SHP77 treated with DMSO at 0.1 percent for 48 hours (cell line): ENCODE measurements at regions not wholly inside any gene's neighbourhood (a gene's known extent, or its start where the extent isn't known, plus 50 kb on each side); places are given as distances from the start of the nearest gene placed in this dataset.
"Not testable (repeated sequence)": the region's sequence is repeated elsewhere in the genome, so short reads cannot be mapped to it uniquely, and the experiment has no call there.

Source experiments
- DNase-seq: peaks from one replicate; lab custom pipeline; 2025; lab: John Stamatoyannopoulos, UW

GRCh38 chr4:188738290-188738689, 599.0 kb downstream of the TRIML1 start:
- DNase-seq = not testable (repeated sequence)

DNA sequence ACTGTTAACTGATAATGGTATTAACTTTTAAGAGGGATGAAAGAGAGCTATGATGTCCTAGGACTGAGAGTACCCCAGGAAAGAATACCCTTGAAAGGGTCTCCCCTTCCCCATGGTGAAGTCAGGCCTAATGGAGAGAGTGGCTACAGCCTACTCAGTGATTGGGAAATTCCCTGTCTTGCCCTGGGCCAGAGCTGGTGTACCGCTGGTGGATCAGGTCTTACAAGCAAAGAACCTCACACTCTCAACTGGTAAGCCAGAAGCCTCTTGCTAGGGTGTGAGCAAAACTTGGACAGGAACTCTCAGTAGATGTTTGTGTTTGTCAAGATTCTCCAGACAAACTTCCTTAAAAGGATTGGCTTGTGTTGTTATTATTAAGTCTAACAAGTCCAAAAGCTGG, 600.9 kb downstream of the TRIML1 start:
- DNase-seq = not testable (repeated sequence)

- not testable (repeated sequence) for DNase-seq
Observed at GRCh38 chr4:188740791-188741190, 601.5 kb downstream of the TRIML1 start.

- no peak for DNase-seq
Observed at GRCh38 chr4:188754372-188755002, 615.2 kb downstream of the TRIML1 start.

GRCh38 chr4:188767496-188767895, 628.3 kb downstream of the TRIML1 start:
- DNase-seq = no peak

DNA sequence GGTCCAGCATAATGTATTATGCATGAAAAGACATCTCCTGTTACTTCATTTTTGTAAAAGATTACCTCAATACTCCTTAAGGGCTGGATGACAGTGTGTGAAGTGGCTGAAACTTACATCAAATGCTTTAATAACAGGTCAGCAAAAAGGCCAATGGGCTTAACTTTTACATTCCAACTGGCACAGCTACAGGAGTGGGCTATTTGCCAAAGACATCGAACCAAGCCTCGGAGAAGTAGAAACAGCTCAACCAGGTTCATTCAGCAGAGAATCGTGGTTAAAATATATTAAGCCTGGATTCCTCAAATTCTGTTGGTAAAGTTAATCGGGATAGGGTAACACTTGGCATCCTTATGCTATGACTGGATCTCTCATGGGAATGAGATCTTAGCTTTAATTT, 639.7 kb downstream of the TRIML1 start:
- no peak for DNase-seq

DNA sequence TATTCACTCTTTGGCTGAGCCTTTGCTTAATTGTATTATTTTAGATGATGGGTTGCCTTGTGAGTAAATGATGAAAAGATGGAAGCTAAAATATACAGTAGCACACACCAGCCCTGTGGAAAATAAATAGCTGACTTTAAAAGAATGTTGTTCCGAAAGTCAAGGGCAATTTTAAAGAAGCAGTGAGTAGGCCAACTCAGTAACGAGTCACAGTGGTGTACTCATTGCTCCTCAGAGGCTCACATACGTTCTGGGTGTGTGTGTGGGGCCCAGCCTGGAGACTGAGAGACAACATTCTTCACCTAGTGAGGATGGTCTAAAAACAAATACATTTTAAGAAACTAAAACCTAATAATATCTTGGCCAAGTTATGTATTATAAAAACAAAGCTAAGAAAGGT, 640.3 kb downstream of the TRIML1 start:
- no peak for DNase-seq

- no peak for DNase-seq
Observed at GRCh38 chr4:188780028-188780427, 640.8 kb downstream of the TRIML1 start.

GRCh38 chr4:188780686-188781085, 641.4 kb downstream of the TRIML1 start:
- DNase-seq = no peak

DNA sequence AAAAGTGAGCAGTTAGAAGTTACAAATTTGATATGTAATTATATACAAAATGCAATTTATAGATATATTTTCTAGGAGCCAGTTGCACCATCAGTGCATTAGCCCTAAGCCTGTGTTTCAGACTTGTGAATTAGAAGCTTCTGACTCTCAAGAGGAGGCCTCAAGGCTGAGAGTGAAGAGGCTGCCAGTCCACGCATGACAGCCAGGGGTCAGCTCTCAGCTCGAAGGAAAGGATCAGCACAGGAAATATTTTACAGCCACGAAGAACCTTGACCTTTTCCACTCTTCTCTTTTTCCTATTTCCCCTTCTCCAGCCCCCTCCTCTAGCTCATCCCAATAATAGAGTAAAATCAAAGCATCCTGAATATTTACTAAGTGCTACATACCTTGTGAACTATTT, 642.4 kb downstream of the TRIML1 start:
- DNase-seq = no peak

- no peak for DNase-seq
Observed at GRCh38 chr4:188783175-188783574, 643.9 kb downstream of the TRIML1 start.

GRCh38 chr4:188783606-188784160, 644.4 kb downstream of the TRIML1 start:
- DNase-seq = no peak

GRCh38 chr4:188796600-188796999, 657.4 kb downstream of the TRIML1 start:
- not testable (repeated sequence) for DNase-seq

DNA sequence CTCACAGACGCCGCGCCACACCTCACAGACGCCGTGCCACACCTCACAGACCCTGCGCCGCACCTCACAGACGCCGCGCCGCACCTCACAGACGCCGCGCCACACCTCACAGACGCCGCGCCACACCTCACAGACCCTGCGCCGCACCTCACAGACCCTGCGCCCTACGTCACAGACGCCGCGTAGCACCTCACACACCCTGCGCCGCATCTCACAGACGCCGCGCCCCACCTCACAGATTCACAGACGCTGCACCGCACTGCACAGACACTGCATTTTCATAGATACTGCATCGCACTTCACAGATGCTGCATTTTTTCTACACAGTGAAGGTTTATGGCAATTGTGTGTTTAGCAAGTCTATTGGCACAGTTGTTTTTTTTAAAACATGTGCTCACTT, 657.8 kb downstream of the TRIML1 start:
- not testable (repeated sequence) for DNase-seq

DNA sequence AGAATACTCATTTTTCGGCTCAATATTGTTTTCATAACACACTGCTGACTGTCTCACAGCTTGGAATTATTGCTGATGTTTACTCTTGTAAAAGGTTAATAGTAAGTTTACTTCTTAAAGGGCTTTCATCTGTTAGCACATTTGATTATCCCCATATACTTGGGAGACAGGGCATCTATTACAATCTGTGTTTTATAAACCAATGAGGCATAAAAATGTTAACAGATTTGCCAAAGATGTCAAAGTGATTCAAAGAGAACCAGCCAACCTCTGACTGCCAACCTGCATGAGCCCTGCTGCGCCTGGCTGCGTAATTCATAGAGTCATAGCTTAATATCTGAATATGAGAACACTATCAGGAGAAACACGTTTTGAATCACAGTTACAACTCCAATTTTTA, 665.6 kb downstream of the TRIML1 start:
- DNase-seq = no peak

DNA sequence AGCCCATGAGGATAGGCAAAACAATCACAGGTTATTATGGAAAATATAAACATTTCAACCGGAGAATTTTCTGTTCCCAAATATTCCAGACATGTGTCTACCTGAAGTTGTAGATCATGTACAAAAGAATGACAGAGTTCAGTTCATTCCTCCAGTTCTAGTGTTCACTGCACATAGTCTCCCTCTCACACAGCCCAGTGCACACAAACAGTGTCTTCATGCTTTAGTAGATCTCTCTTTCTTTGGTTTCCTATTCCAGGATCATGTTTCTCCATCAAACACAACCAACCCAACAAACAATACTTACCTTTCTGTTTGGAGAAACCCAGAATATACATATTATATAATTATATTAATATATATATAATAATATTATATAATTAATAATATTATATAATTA, 671.9 kb downstream of the TRIML1 start:
- no peak for DNase-seq

GRCh38 chr4:188812644-188813043, 673.4 kb downstream of the TRIML1 start:
- no peak for DNase-seq

- DNase-seq = no peak
Observed at GRCh38 chr4:188818300-188818699, 679.1 kb downstream of the TRIML1 start.

DNA sequence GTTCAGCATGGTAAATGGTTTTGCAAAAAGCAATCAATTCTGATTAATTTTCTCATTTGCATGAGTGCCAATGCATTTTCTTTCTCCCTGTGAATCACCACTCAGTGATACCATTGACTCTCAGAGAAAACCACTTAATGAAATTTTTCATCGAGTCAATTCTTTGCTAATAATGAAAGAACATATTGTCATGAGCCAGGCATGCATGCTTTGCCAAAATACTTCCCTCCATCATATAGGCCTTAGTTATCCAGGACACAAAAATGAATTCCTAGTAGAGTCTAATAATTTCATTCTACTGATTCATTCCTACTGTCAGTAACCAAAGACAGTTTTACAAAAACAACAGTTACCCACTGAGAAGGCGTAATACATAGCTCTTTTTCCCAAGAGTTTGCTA, 680.0 kb downstream of the TRIML1 start:
- DNase-seq = no peak

GRCh38 chr4:188821500-188821899, 682.3 kb downstream of the TRIML1 start:
- DNase-seq = no peak

- DNase-seq = no peak
Observed at GRCh38 chr4:188822698-188823097, 683.5 kb downstream of the TRIML1 start.

DNA sequence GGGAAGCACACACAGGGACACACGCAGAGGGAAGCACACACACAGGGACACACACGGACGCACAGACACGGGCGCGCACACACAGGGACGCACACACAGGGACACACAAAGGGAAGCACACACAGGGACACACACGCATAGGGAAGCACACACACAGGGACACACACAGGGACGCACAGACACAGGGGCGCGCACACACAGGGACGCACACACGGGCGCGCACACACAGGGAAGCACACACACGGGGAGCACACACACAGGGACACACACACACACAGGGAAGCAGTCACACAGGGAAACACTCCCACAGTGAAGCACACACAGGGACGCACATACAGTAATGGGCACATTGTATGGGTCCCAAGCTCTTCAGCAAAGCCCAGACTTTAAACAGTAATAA, 685.3 kb downstream of the TRIML1 start:
- no peak for DNase-seq

GRCh38 chr4:188826393-188826792, 687.2 kb downstream of the TRIML1 start:
- DNase-seq = no peak

DNA sequence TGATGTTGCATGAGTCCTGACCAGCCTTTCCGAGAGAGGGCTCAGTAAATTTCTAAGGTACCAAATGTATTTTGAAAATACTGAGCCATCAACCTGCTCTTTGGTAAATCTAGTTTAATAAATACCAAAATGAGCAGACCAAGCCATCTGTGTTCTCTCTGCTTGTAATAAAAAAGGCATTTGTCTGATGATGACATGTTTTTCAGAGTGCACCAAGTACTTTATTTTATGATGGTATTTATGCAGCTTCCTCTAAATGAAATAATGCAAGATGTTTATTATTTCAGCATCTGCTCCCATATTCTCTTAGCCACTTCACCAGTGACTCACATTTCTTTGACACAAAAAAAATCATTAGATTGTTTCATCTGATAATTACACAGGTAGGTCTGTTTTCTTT, 700.5 kb downstream of the TRIML1 start:
- DNase-seq = no peak
